H9 (cell line): ENCODE measurements at regions not wholly inside any gene's neighbourhood (a gene's known extent, or its start where the extent isn't known, plus 50 kb on each side); places are given as distances from the start of the nearest gene placed in this dataset.

ENCODE experiments used
- DNase-seq: peaks from one replicate; pipeline ENCODE4 v3.0.0-alpha.2; 2017
- H2AFZ ChIP-seq: one replicate; pipeline ENCODE4 v1.6.1; 2013; ENCODE audit warnings: mild to moderate bottlenecking, low read length, control low read depth, moderate library complexity
- H2AK5ac ChIP-seq: 2 replicates; pipeline ENCODE4 v1.6.1; 2013; ENCODE audit warnings: low read length, control low read depth, mixed read lengths; ENCODE audit not compliant: insufficient read length
- H2BK120ac ChIP-seq: one replicate; pipeline ENCODE4 v1.6.1; 2013; ENCODE audit warnings: low read depth, mild to moderate bottlenecking, low read length, control low read depth, inconsistent platforms; ENCODE audit not compliant: poor library complexity, severe bottlenecking
- H2BK12ac ChIP-seq: 2 replicates; pipeline ENCODE4 v1.6.1; 2013; ENCODE audit warnings: low read length, control low read depth, mixed read lengths, low read depth; ENCODE audit not compliant: insufficient read length
- H2BK15ac ChIP-seq: 2 replicates; pipeline ENCODE4 v1.6.1; 2013; ENCODE audit warnings: low read depth, low read length, control low read depth
- H2BK20ac ChIP-seq: one replicate; pipeline ENCODE4 v1.6.1; 2013; ENCODE audit warnings: low read depth, mild to moderate bottlenecking, low read length, control low read depth, inconsistent platforms; ENCODE audit not compliant: poor library complexity, severe bottlenecking
- H2BK5ac ChIP-seq: 2 replicates; pipeline ENCODE4 v1.6.1; 2013; ENCODE audit warnings: low read length, control low read depth, mixed read lengths; ENCODE audit not compliant: insufficient read length
- H3K14ac ChIP-seq: 2 replicates; pipeline ENCODE4 v1.6.1; 2013; ENCODE audit warnings: low read length, control low read depth; ENCODE audit not compliant: insufficient read depth
- H3K18ac ChIP-seq: 2 replicates; pipeline ENCODE4 v1.6.1; 2013; ENCODE audit warnings: low read depth, mild to moderate bottlenecking, mixed read lengths, low read length, control low read depth; ENCODE audit not compliant: insufficient read length
- H3K23ac ChIP-seq: 2 replicates; pipeline ENCODE4 v1.6.1; 2013; ENCODE audit warnings: low read length, control low read depth, mixed read lengths, low read depth; ENCODE audit not compliant: insufficient read length
- H3K23me2 ChIP-seq: 2 replicates; pipeline ENCODE4 v1.6.1; 2013; ENCODE audit warnings: low read depth, mild to moderate bottlenecking, mixed read lengths, low read length, control low read depth; ENCODE audit not compliant: insufficient read length, poor library complexity, severe bottlenecking
- H3K27ac ChIP-seq: 2 replicates; pipeline ENCODE4 v1.5.1; 2013; ENCODE audit warnings: low read length, control low read depth, mixed read lengths, low read depth; ENCODE audit not compliant: insufficient read length
- H3K27me3 ChIP-seq: 2 replicates; pipeline ENCODE4 v1.6.1; 2013; ENCODE audit warnings: low read length, control low read depth, inconsistent platforms; ENCODE audit not compliant: insufficient read depth
- H3K4ac ChIP-seq: 2 replicates; pipeline ENCODE4 v1.6.1; 2013; ENCODE audit warnings: low read depth, mild to moderate bottlenecking, control low read depth, inconsistent platforms, low read length, moderate library complexity
- H3K4me1 ChIP-seq: 2 replicates; pipeline ENCODE4 v1.6.1; 2013; ENCODE audit warnings: low read length, control low read depth, inconsistent platforms; ENCODE audit not compliant: insufficient read depth
- H3K4me2 ChIP-seq: 2 replicates; pipeline ENCODE4 v1.6.1; 2013; ENCODE audit warnings: low read length, control low read depth, mixed read lengths; ENCODE audit not compliant: insufficient read length, insufficient read depth
- H3K56ac ChIP-seq: 2 replicates; pipeline ENCODE4 v1.6.1; 2013; ENCODE audit warnings: low read depth, mild to moderate bottlenecking, mixed read lengths, low read length, control low read depth; ENCODE audit not compliant: insufficient read length
- H3K79me1 ChIP-seq: 2 replicates; pipeline ENCODE4 v1.6.1; 2013; ENCODE audit warnings: low read depth, mild to moderate bottlenecking, moderate library complexity, low read length, control low read depth, inconsistent platforms; ENCODE audit not compliant: insufficient read depth, poor library complexity, severe bottlenecking
- H3K79me2 ChIP-seq: 2 replicates; pipeline ENCODE4 v1.6.1; 2013; ENCODE audit warnings: low read length, control low read depth, inconsistent platforms; ENCODE audit not compliant: insufficient read depth
- H3K9ac ChIP-seq: 2 replicates; pipeline ENCODE4 v1.6.1; 2013; ENCODE audit warnings: low read length, control low read depth, mixed read lengths; ENCODE audit not compliant: insufficient read length; ENCODE audit errors: extremely low read depth
- H3K9me3 ChIP-seq: one replicate; pipeline ENCODE4 v1.6.1; 2013; ENCODE audit warnings: low read depth, low read length, inconsistent platforms; ENCODE audit not compliant: control insufficient read depth
- H3T11ph ChIP-seq: one replicate; pipeline ENCODE4 v1.6.1; 2013; ENCODE audit warnings: mild to moderate bottlenecking, low read length, control low read depth, inconsistent platforms
- H4K20me1 ChIP-seq: one replicate; pipeline ENCODE4 v1.6.1; 2013; ENCODE audit not compliant: control insufficient read depth, insufficient read length, insufficient read depth
- H4K5ac ChIP-seq: 2 replicates; pipeline ENCODE4 v1.6.1; 2013; ENCODE audit warnings: low read depth, mild to moderate bottlenecking, mixed read lengths, low read length, control low read depth; ENCODE audit not compliant: insufficient read length
- H4K8ac ChIP-seq: replicated peaks from 2 replicates; pipeline ENCODE4 v1.6.1; 2013; ENCODE audit warnings: low read length, control low read depth, mixed read lengths, low read depth; ENCODE audit not compliant: insufficient read length
- H4K91ac ChIP-seq: 2 replicates; pipeline ENCODE4 v1.6.1; 2013; ENCODE audit warnings: low read depth, mild to moderate bottlenecking, moderate library complexity, mixed read lengths, low read length, control low read depth; ENCODE audit not compliant: insufficient read length
- H3K27ac Mint-ChIP-seq, 3 experiments: 2 replicates in 2 of 3; 3 replicates in 1 of 3; pipeline ENCODE4 v1.8.0; 2020 to 2021; ENCODE audit warnings: mixed read lengths in 3 of 3, mild to moderate bottlenecking in 1 of 3, moderate library complexity in 1 of 3
- H3K27me3 Mint-ChIP-seq: 2 replicates; pipeline ENCODE4 v1.8.0; 2021; ENCODE audit warnings: low read depth, mild to moderate bottlenecking, moderate library complexity, mixed read lengths
- H3K36me3 Mint-ChIP-seq, 3 experiments: 2 replicates in 2 of 3; 3 replicates in 1 of 3; pipeline ENCODE4 v1.8.0; 2020 to 2021; ENCODE audit warnings: low read depth in 3 of 3, mixed read lengths in 3 of 3; ENCODE audit not compliant: insufficient read depth in 1 of 3
- H3K4me1 Mint-ChIP-seq, 2 experiments: 2 replicates each; pipeline ENCODE4 v1.8.0; 2020; ENCODE audit warnings: mixed read lengths in 2 of 2
- H3K4me3 Mint-ChIP-seq, 2 experiments: 2 replicates in 1 of 2; 3 replicates in 1 of 2; pipeline ENCODE4 v1.8.0; 2020 to 2021; ENCODE audit warnings: mild to moderate bottlenecking in 2 of 2, mixed read lengths in 2 of 2, moderate library complexity in 1 of 2
- H3K9me3 Mint-ChIP-seq, 2 experiments: 2 replicates in 1 of 2; 3 replicates in 1 of 2; pipeline ENCODE4 v1.8.0; 2020; ENCODE audit warnings: mild to moderate bottlenecking in 2 of 2, mixed read lengths in 2 of 2, moderate library complexity in 1 of 2
- WGBS: extraction: QIAGEN DNeasy Blood & Tissue Kit; methylation state at CpG from one replicate; pipeline ENCODE4 v1.1.7; 2013; ENCODE audit warnings: missing lambda C conversion rate, low lambda C conversion rate, mixed read lengths; ENCODE audit not compliant: insufficient read length; ENCODE audit errors: extremely low coverage; 5-methylcytosine and 5-hydroxymethylcytosine counted together
- TF ChIP-seq, protein P1 (sequence below): fragments of 200-600 bp; sonication (generic); conservative IDR thresholded peaks from 3 replicates; pipeline ENCODE4 v1.8.0; 2021; ENCODE audit warnings: antibody characterized with exemption, mild to moderate bottlenecking

DNA sequence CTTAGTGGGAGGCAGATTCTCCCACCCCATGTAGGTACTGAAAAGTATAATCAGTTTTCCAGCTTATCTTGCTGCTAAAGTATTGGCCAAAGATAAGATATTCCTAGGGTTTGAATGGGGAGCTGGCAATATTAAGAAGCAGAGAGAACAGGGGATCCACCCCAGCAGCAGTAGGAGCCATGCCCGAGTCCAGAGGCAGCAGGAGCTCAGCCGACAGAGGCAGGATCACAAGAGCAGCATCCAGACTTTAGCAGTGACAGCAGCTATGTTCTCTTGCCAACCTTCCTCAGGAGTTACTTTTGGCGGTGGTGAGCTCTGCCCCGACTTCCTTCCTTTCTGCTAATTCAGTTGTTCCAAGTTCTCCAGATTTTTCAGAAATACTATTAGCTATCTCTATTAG is 224.5 kb downstream of the GADD45G start:
- Mint-ChIP-seq H3K4me1 (peaks cover 3% of the 10 kb centered on the region in 2 experiments; a peak in 1 of 4 replicates), H3K9me3 (peaks cover 0 to 3% of the 10 kb centered on the region in 2 experiments; a peak in 2 of 5 replicates), H3K27me3 (peaks cover 8% of the 10 kb centered on the region; the same call in 1 of the 2 replicates), H3K36me3 (no peaks in the 10 kb centered on the region), H3K4me3 (no peak overlapping the region), H3K27ac (no peak overlapping the region)
- Histone ChIP-seq H3K9ac (no peak overlapping the region), H2AFZ (no peak overlapping the region), H3K23me2 (no peaks in the 10 kb centered on the region), H3K79me2 (no peaks in the 10 kb centered on the region), H3K9me3 (no peaks in the 10 kb centered on the region), H3K79me1 (no peaks in the 10 kb centered on the region), H4K91ac (no peak overlapping the region), H2BK120ac (no peak overlapping the region), H2AK5ac (no peak overlapping the region), H2BK15ac (no peak overlapping the region), H3K23ac (no peak overlapping the region), H3K4ac (no peak overlapping the region), H3K27me3 (no peaks in the 10 kb centered on the region), H3T11ph (no peak overlapping the region), H3K27ac (no peak overlapping the region), H3K56ac (no peak overlapping the region), H4K5ac (no peak overlapping the region), H2BK20ac (no peak overlapping the region), H3K18ac (no peak overlapping the region), H3K4me1 (no peaks in the 10 kb centered on the region), H2BK5ac (no peak overlapping the region), H3K4me2 (no peak overlapping the region), H3K14ac (no peak overlapping the region), H4K20me1 (no peaks in the 10 kb centered on the region), H4K8ac (no peak overlapping the region), H2BK12ac (no peak overlapping the region)
- no peak for DNase-seq
- TF ChIP-seq, protein P1, sequence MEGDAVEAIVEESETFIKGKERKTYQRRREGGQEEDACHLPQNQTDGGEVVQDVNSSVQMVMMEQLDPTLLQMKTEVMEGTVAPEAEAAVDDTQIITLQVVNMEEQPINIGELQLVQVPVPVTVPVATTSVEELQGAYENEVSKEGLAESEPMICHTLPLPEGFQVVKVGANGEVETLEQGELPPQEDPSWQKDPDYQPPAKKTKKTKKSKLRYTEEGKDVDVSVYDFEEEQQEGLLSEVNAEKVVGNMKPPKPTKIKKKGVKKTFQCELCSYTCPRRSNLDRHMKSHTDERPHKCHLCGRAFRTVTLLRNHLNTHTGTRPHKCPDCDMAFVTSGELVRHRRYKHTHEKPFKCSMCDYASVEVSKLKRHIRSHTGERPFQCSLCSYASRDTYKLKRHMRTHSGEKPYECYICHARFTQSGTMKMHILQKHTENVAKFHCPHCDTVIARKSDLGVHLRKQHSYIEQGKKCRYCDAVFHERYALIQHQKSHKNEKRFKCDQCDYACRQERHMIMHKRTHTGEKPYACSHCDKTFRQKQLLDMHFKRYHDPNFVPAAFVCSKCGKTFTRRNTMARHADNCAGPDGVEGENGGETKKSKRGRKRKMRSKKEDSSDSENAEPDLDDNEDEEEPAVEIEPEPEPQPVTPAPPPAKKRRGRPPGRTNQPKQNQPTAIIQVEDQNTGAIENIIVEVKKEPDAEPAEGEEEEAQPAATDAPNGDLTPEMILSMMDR = no peak
- no CpG with 5 or more reads among the region's 4 CpGs for WGBS
